ENCODE measurements at regions not wholly inside any gene's neighbourhood (a gene's known extent, or its start where the extent isn't known, plus 50 kb on each side); places are given as distances from the start of the nearest gene placed in this dataset.

DNA sequence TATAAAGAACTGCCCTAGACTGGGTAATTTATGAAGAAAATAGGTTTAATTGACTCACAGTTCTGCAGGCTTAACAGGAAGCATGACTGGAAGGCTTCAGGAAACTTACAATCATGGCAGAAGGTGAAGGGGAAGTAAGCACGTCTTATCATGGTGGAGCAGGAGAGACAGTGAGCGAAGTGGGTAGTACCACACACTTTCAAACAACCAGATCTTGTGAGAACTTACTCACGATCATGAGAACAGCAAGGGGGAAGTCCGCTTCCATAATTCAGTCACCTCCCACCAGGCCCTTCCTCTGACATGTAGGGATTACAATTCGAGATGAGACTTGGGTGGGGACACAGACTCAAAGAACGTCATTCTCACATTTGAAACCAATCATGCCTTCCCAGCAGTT is 260.1 kb upstream of the FAM98A start:
- TF ChIP-seq, protein P1, sequence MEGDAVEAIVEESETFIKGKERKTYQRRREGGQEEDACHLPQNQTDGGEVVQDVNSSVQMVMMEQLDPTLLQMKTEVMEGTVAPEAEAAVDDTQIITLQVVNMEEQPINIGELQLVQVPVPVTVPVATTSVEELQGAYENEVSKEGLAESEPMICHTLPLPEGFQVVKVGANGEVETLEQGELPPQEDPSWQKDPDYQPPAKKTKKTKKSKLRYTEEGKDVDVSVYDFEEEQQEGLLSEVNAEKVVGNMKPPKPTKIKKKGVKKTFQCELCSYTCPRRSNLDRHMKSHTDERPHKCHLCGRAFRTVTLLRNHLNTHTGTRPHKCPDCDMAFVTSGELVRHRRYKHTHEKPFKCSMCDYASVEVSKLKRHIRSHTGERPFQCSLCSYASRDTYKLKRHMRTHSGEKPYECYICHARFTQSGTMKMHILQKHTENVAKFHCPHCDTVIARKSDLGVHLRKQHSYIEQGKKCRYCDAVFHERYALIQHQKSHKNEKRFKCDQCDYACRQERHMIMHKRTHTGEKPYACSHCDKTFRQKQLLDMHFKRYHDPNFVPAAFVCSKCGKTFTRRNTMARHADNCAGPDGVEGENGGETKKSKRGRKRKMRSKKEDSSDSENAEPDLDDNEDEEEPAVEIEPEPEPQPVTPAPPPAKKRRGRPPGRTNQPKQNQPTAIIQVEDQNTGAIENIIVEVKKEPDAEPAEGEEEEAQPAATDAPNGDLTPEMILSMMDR (IDR thresholded peaks at IDR 0.05; ENCODE audit: insufficient read depth, low read depth, low read length) = no peak
- no peak for TF ChIP-seq EZH2 (IDR thresholded peaks at IDR 0.05; ENCODE audit: insufficient read depth, low read length)
